Duodenal mucosa (tissue), 2 donors: ENCODE measurements at regions not wholly inside any gene's neighbourhood (a gene's known extent, or its start where the extent isn't known, plus 50 kb on each side); places are given as distances from the start of the nearest gene placed in this dataset.

Experiments used
- H3K27ac ChIP-seq: one replicate; pipeline ENCODE4 v1.7.0; 2013; ENCODE audit warnings: low read depth, low read length
- H3K27me3 ChIP-seq, 2 donors: one replicate each; pipeline ENCODE4 v1.7.0; 2013; ENCODE audit warnings: low read length in 2 of 2, control low read depth in 1 of 2; ENCODE audit not compliant: insufficient read depth in 2 of 2, control insufficient read depth in 1 of 2
- H3K36me3 ChIP-seq, 2 donors: one replicate each; pipeline ENCODE4 v1.7.0; 2013; ENCODE audit warnings: low read length in 2 of 2, control low read depth in 1 of 2; ENCODE audit not compliant: insufficient read depth in 2 of 2, control insufficient read depth in 1 of 2
- H3K4me1 ChIP-seq, 2 donors: one replicate each; pipeline ENCODE4 v1.7.0; 2013; ENCODE audit warnings: low read length in 2 of 2, control low read depth in 1 of 2; ENCODE audit not compliant: insufficient read depth in 2 of 2, control insufficient read depth in 1 of 2
- H3K4me3 ChIP-seq, 2 donors: one replicate each; pipeline ENCODE4 v1.7.0; 2013; ENCODE audit warnings: low read length in 2 of 2, low read depth in 1 of 2
- H3K9ac ChIP-seq, 2 donors: one replicate each; pipeline ENCODE4 v1.7.0; 2013; ENCODE audit warnings: low read length in 2 of 2, low read depth in 1 of 2
- H3K9me3 ChIP-seq, 2 donors: one replicate each; pipeline ENCODE4 v1.7.0; 2013; ENCODE audit warnings: low read length in 2 of 2, control low read depth in 1 of 2; ENCODE audit not compliant: control insufficient read depth in 1 of 2

DNA sequence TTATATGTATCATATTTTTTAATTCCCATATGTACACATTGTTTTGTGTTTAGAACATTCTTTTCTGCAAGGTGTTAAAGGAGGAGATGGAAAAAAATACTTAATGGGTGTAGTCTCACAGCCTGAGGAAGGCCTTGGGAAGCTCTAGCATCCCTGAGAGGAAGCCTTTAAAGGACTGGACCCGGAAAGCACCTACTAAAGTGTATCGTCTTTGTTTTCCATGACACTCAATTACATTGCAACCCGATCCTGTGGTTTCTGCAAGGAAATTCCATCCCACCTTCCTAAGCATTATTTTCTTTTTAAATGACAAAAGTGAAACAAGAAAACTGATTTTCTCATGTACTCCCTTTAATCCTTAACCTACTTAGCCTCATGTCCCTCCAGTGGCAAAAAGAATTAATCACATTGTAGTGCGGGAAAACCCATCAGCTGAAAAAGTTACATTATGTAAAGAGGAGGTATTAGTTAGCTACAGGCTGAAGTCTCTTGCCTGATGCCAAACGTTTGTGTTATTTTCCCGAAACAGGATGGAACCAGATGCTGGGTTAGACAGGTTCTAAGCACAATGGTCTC is 147.8 kb upstream of the CPSF6 start:
- Histone ChIP-seq H3K27me3 (no peaks in the 10 kb centered on the region), H3K4me1 (no peaks in the 10 kb centered on the region), H3K4me3 (no peak overlapping the region), H3K9ac (no peak overlapping the region), H3K27ac (no peak overlapping the region), H3K36me3 (no peaks in the 10 kb centered on the region), H3K9me3 (no peaks in the 10 kb centered on the region)

DNA sequence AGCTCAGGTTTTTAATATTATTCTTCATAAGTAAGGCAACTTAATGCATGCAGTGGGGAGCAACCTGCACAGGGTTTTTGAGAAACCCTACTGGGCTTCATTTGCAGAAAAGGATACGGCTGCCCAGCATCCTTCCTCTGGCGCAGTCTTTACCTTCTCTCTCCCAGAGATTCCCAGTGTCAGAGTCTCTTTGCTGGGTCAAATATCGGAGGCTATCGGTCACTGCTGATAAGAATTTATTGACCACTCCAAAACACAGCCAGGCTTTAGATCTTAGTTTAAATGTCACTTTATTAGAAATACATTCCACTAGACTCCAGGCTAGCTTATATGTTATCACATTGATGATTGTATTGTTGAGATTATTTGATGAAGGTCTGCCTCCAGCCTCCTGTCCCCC is 147.2 kb upstream of the CPSF6 start:
- H3K9me3 ChIP-seq: no peaks in the 10 kb centered on the region
- no peak overlapping the region for H3K9ac ChIP-seq
- no peaks in the 10 kb centered on the region for H3K4me1 ChIP-seq
- no peak overlapping the region for H3K4me3 ChIP-seq
- no peaks in the 10 kb centered on the region for H3K36me3 ChIP-seq
- no peak overlapping the region for H3K27ac ChIP-seq
- H3K27me3 ChIP-seq: no peaks in the 10 kb centered on the region

DNA sequence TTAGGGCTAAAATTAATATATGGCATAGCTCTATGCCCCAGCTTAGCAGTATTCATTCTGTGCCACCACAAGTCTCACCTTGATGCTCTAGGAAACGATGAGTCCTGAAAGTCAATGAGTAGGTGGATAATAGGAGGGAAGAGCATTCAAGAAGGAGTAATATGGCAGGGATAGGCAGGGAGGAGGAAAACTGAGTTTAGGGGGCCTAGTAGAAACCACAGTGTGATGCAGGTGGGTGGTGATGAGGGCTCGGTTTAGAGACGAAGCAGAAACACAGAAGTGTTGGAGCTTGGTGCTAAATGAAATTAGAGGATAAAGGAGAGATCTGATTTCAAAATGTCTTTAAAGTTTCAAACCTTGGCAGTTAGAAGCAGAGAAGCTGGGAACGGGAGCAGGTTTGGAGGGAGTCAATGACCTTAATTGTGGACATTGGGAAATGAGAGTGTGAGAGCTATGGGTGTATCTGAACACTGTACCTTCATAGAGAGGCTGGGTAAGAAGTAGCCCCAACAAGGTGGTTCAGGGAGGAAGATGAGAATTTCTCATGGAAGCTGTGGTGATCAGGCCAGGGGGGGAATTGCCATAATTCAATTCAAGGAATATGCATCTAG is 144.7 kb upstream of the CPSF6 start:
- Histone ChIP-seq H3K27ac (no peak overlapping the region), H3K36me3 (no peaks in the 10 kb centered on the region), H3K27me3 (no peaks in the 10 kb centered on the region), H3K9me3 (no peaks in the 10 kb centered on the region), H3K4me3 (no peak overlapping the region), H3K4me1 (no peaks in the 10 kb centered on the region), H3K9ac (no peak overlapping the region)

DNA sequence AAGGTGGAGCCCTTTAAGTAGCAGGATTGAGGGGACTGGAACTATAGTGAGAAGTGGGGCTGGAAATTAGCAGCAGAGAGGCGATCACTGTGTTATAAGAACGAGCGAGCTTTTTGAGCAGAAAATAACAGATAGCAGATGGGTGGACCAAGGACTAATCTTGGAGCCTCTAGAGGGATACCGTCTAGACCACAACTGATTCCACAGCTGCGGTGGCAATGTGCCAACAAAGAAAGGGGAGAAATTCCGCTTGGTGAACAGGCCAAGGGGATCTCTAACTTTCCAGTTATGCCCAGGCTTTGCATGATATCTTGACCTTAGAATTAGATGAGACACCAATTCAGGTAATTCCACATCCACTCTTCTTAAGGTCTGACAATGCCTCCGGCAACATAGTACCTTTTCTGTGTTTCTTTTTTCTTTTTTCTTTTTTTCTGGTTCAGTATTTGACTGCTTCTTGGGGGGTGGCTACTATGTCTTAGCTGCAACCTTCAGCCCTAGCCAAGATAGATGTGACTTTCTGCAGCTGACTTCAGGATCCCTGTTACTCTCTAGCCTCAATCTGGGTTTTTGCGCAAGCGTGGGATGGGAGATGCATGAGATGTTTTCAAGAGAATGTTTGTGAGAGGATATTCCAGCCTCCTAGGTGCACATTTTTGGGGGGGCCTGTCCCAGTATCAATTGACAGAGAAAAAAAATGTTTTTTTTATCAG is 143.4 kb upstream of the CPSF6 start:
- Histone ChIP-seq H3K27me3 (no peaks in the 10 kb centered on the region), H3K27ac (no peak overlapping the region), H3K36me3 (no peaks in the 10 kb centered on the region), H3K4me1 (no peaks in the 10 kb centered on the region), H3K9ac (no peak overlapping the region), H3K9me3 (no peaks in the 10 kb centered on the region), H3K4me3 (no peak overlapping the region)

DNA sequence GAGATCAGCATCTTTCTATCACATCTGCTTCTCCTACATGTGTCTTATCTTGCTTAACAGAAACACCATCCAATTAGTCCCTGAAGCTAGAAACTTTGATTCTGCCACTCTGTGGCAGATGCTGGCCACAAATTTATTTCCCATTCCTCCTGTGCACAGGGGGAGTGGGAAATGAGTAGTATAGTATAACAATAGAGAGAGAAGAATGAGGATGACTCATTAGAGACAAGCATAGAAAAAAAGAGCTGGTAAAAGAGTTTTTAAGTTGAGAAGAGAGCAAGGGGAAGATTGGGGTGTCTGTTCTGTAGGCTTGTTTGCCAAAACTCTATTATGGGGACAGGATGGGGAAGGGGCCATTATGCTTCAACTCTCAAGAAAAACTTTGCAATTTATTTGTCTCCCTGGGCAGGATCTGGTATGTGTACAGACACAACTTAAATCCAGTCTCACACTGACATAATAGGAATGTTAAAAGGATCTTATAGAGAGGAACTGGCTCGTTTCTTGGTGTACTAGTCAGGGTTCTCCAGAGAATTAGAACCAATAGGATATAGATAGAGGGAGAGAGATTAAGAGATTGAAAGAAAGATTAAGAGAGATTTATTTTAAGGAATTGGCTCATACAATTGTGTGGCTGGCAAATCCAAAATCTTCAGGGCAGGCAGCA is 142.6 kb upstream of the CPSF6 start:
- Histone ChIP-seq H3K4me3 (no peak overlapping the region), H3K9ac (no peak overlapping the region), H3K4me1 (peaks cover 0 to 5% of the 10 kb centered on the region in 2 donors), H3K27me3 (no peaks in the 10 kb centered on the region), H3K9me3 (no peaks in the 10 kb centered on the region), H3K36me3 (no peaks in the 10 kb centered on the region), H3K27ac (no peak overlapping the region)

DNA sequence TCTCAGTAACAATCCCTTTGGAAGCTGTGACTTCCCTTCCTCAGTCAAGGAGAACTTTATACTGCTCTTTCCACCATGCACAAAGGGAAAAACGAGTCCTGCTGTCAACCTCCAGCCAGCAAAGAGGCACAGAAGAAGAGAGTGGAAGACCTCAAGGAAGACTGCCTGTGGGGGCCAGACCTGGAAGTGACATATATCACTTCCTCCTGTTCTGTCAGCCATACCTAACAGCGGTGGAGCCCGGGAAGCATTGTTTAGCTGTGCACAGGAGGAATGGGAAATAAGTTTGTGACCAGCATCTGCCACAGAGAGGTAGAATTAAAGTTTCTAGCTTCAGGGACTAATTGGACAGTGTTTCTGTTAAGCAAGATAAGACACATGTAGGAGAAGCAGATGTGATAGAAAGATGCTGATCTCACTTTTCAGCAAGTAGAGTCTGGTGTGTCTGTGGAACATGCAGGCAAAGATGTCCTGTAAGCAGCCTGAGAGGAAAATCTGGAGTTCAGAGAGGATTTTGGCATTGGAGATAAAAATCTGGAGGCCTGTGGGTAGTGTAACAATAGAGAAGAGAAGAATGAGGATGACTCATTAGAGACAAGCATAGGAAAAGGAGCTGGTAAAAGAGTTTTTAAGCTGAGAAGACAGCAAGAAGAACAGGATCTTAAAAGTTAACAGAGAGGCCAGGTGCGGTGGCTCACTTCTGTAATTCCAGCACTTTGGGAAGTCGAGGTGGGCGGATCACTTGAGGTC is 141.6 kb upstream of the CPSF6 start:
- H3K4me1 ChIP-seq: peaks cover 0 to 7% of the 10 kb centered on the region in 2 donors
- H3K27ac ChIP-seq: no peak overlapping the region
- H3K9ac ChIP-seq: no peak overlapping the region
- no peaks in the 10 kb centered on the region for H3K9me3 ChIP-seq
- no peaks in the 10 kb centered on the region for H3K27me3 ChIP-seq
- H3K4me3 ChIP-seq: no peak overlapping the region
- H3K36me3 ChIP-seq: no peaks in the 10 kb centered on the region

DNA sequence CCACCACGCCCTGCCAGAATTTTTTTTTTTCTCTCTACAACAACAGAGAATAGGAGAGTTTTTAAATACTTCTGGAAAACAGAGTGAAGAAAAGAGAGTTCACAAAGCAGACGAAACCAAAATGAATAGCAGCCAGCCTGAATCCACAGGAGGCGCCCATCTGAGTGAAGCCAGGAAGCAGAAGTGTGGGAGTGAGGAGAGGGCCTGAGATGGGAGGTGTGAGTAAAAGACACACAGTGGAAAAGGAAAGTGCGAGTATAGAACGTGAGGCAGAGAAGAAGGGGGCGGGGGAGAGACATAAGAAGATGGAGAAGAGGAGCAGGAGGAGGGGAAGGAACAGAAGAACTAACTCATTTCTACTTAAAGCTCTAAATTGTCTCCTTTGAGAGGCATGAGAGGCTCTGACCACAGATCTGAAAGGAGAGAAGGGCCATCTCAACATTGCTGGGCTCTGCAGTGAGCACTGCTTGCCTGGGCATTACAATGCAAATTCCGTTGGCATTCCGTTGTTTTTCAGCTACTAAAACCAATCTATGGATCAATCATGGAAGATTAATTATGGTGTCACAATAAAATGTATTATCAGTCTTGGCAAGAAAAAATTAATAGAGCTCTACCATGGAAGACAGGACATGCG is 140.1 kb upstream of the CPSF6 start:
- no peaks in the 10 kb centered on the region for H3K27me3 ChIP-seq
- no peak overlapping the region for H3K27ac ChIP-seq
- H3K9ac ChIP-seq: no peak overlapping the region
- peaks cover 0 to 10% of the 10 kb centered on the region in 2 donors for H3K4me1 ChIP-seq
- H3K4me3 ChIP-seq: no peak overlapping the region
- H3K9me3 ChIP-seq: no peaks in the 10 kb centered on the region
- no peaks in the 10 kb centered on the region for H3K36me3 ChIP-seq

DNA sequence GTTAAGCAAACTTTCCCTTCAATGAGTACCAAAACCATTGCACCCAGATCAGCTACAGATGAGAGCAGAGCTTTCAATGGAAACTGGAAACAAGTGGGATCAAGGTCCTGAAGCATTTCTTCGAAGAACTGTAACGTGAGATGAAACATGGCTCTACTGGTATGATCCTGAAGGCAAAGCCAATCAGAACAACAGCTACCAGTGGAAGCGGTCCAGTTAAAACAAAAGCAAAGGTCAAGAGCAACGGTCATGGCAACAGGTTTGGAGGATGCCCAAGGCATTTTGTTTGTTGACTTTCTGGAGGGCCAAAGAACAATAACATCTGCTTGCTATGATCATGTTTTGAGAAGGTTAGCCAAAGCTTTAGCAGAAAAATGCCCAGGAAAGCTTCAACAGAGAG is 137.9 kb upstream of the CPSF6 start:
- H3K4me3 ChIP-seq: no peak overlapping the region
- H3K9ac ChIP-seq: no peak overlapping the region
- H3K36me3 ChIP-seq: no peaks in the 10 kb centered on the region
- H3K9me3 ChIP-seq: no peaks in the 10 kb centered on the region
- peaks cover 0 to 10% of the 10 kb centered on the region in 2 donors for H3K4me1 ChIP-seq
- no peak overlapping the region for H3K27ac ChIP-seq
- no peaks in the 10 kb centered on the region for H3K27me3 ChIP-seq

DNA sequence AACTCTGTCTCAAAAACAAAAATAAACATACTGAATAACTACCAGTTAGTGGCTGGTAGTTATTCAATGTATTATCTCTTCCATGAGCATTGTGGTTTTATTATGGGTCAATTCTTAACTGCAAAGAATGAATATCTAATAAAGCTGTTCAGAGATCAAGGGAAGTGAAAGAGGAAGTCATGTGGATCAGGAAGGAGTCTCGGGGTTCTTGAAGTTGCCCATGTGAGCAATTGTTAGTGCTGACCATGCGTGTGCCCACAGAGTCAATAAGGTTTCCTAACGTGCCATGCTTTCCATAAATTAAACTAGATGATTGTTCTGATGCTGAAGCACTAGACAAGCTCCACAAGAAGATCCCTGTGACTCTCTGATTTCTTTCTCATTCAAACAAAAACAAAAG is 136.5 kb upstream of the CPSF6 start:
- no peaks in the 10 kb centered on the region for H3K27me3 ChIP-seq
- no peak overlapping the region for H3K4me3 ChIP-seq
- H3K9ac ChIP-seq: no peak overlapping the region
- peaks cover 0 to 10% of the 10 kb centered on the region in 2 donors for H3K4me1 ChIP-seq
- H3K36me3 ChIP-seq: no peaks in the 10 kb centered on the region
- no peak overlapping the region for H3K27ac ChIP-seq
- no peaks in the 10 kb centered on the region for H3K9me3 ChIP-seq
